ENCODE measurements at regions not wholly inside any gene's neighbourhood (a gene's known extent, or its start where the extent isn't known, plus 50 kb on each side); places are given as distances from the start of the nearest gene placed in this dataset.
A peak's percentile ranks its signal among the peaks of the same experiment; 100 is the strongest.

DNA sequence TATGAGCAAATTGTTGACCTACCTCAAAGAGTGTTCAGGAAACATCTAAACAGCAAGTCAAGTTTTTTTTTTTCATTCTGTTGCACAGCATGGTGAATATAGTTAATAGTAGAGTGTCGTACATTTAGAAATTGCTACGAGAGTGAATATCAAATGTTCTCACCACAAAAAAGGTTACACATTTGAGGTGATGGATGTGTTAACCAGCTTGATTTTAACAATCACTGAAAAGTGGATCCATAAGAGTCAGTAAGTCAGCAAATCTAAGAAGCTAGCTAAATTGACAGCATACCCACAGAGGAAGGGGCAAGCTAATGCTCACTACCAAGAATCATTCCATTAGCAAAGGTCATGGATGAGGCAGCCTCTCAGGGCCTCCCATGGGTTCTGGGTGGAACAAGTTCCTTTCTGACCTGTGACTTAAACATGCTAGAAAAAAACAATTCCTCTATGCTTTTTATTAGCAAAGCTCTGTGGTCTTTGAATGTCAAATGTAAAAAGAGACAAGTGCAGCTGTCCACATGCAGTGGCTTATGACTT lies 235.4 kb upstream of the CCDC179 start:
- CTCF ChIA-PET: interaction anchor here (1.4 kb wide), 1 partner anchor 12 kb away, joined by 3 read pairs; no protein-coding TSS in a partner anchor
- H3K36me3 ChIP-seq (ENCODE audit: control insufficient read depth, insufficient read depth, low read length): no peaks in the 10 kb centered on the region
- DNase-seq (ENCODE audit: low read depth): no peak

DNA sequence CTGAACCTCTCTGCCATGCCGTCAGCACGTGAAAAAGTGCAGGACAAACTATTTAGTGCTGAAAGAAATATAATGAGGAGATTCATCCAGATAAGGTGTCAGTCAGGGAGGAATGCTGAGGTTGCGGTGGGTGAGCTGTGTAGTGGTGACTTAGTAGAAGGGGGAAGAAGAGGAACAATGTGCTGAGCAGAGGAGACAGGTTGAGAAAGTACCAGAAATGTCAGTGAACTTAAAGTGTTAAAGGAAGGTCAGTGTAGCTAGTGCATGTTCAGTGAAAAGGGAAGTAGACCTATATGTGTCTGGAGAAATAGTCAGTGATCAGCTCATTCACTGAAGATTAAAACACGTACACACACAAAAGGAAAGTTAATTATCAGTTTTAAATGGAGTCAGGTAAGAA lies 237.6 kb upstream of the CCDC179 start:
- TF ChIP-seq, protein P1, sequence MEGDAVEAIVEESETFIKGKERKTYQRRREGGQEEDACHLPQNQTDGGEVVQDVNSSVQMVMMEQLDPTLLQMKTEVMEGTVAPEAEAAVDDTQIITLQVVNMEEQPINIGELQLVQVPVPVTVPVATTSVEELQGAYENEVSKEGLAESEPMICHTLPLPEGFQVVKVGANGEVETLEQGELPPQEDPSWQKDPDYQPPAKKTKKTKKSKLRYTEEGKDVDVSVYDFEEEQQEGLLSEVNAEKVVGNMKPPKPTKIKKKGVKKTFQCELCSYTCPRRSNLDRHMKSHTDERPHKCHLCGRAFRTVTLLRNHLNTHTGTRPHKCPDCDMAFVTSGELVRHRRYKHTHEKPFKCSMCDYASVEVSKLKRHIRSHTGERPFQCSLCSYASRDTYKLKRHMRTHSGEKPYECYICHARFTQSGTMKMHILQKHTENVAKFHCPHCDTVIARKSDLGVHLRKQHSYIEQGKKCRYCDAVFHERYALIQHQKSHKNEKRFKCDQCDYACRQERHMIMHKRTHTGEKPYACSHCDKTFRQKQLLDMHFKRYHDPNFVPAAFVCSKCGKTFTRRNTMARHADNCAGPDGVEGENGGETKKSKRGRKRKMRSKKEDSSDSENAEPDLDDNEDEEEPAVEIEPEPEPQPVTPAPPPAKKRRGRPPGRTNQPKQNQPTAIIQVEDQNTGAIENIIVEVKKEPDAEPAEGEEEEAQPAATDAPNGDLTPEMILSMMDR (IDR thresholded peaks at IDR 0.05; ENCODE audit: insufficient read depth, low read depth, low read length): no peak
- no peak for DNase-seq (ENCODE audit: low read depth)
- Histone ChIP-seq H3K36me3 (ENCODE audit: control insufficient read depth, insufficient read depth, low read length) (no peaks in the 10 kb centered on the region), H3K27me3 (ENCODE audit: control insufficient read depth, insufficient read depth, low read length) (no peaks in the 10 kb centered on the region), H3K4me3 (ENCODE audit: low read depth, low read length) (no peak overlapping the region)
- CTCF ChIA-PET: no interaction called here
- POLR2A ChIA-PET: no interaction called here

More for the DNA sequence above, 235.4 kb upstream of the CCDC179 start:
- no peaks in the 10 kb centered on the region for H3K27me3 ChIP-seq (ENCODE audit: control insufficient read depth, insufficient read depth, low read length)
- no peak overlapping the region for H3K4me3 ChIP-seq (ENCODE audit: low read depth, low read length)
- POLR2A ChIA-PET: no interaction called here
- TF ChIP-seq, protein P1 (IDR thresholded peaks at IDR 0.05; ENCODE audit: insufficient read depth, low read depth, low read length): no peak

DNA sequence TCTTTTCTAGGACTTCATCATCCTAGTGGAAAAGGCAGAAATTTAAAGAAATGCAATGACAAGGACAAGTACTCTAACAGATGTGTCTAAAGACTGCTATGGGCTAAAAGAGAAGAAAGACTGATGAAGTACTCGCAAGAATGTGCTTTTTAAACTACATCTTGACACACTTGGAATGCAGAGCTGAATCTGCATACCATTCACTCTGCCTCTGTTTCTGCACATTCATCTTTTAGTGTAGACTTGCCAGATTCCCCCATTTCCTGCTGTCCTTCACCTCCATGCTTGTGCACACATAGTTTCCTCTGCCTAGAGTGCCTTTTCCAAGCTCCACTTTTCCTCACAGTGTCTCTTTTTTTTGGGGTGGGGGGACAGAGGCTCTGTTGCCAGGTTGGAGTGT lies 239.0 kb upstream of the CCDC179 start:
- DNase-seq (ENCODE audit: low read depth): no peak
- Histone ChIP-seq H3K4me3 (ENCODE audit: low read depth, low read length) (no peak overlapping the region), H3K36me3 (ENCODE audit: control insufficient read depth, insufficient read depth, low read length) (no peaks in the 10 kb centered on the region), H3K27me3 (ENCODE audit: control insufficient read depth, insufficient read depth, low read length) (no peaks in the 10 kb centered on the region)
- ChIA-PET POLR2A (no interaction called here), CTCF (no interaction called here)
- TF ChIP-seq, protein P1 (IDR thresholded peaks at IDR 0.05; ENCODE audit: insufficient read depth, low read depth, low read length): no peak

- ChIA-PET CTCF (no interaction called here), POLR2A (no interaction called here)
- Histone ChIP-seq H3K4me3 (ENCODE audit: low read depth, low read length) (no peak overlapping the region), H3K36me3 (ENCODE audit: control insufficient read depth, insufficient read depth, low read length) (no peaks in the 10 kb centered on the region), H3K27me3 (ENCODE audit: control insufficient read depth, insufficient read depth, low read length) (no peaks in the 10 kb centered on the region)
- TF ChIP-seq, protein P1 (IDR thresholded peaks at IDR 0.05; ENCODE audit: insufficient read depth, low read depth, low read length): no peak
- DNase-seq (ENCODE audit: low read depth): peak; percentile 49
These were observed 240.5 kb upstream of the CCDC179 start for GRCh38 chr11:23100726-23101125.

DNA sequence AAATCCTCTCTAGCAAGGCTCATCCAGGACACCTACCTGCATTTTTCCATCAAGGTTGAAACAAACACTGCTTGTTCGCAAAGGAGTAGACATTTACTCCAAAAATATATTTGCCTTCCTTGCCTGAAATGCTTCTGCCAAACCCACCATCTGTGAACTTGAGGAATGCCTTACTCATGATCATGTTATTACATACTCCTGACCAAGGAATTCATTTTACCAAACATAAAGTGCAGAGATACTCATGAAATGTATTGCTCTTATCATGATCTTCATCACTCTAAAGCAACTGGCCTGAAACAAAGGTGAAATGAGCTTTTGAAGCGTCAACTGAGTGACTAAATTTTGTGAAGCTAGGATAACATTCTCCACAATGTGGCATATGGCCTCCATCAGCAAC lies 243.1 kb upstream of the CCDC179 start:
- ChIA-PET CTCF (interaction anchor here (1.3 kb wide), 1 partner anchor 9 kb away, joined by 3 read pairs; no protein-coding TSS in a partner anchor), POLR2A (no interaction called here)
- Histone ChIP-seq H3K4me3 (ENCODE audit: low read depth, low read length) (no peak overlapping the region), H3K36me3 (ENCODE audit: control insufficient read depth, insufficient read depth, low read length) (no peaks in the 10 kb centered on the region), H3K27me3 (ENCODE audit: control insufficient read depth, insufficient read depth, low read length) (no peaks in the 10 kb centered on the region)
- DNase-seq (ENCODE audit: low read depth): no peak
- TF ChIP-seq, protein P1 (IDR thresholded peaks at IDR 0.05; ENCODE audit: insufficient read depth, low read depth, low read length): no peak
